ENCODE measurements at regions not wholly inside any gene's neighbourhood (a gene's known extent, or its start where the extent isn't known, plus 50 kb on each side); places are given as distances from the start of the nearest gene placed in this dataset.

- no peaks in the 10 kb centered on the region for H3K27me3 ChIP-seq
- H3K36me3 ChIP-seq (replicated peaks in 1 of 2; ENCODE audit: insufficient read depth in 1 of 2, low read depth in 2 of 2): no peaks in the 10 kb centered on the region
- H3K4me3 ChIP-seq: no peak overlapping the region
- no peak for TF ChIP-seq POLR2A (IDR thresholded peaks at IDR 0.05)
- TF ChIP-seq CTCF (IDR thresholded peaks at IDR 0.05): no peak
- H3K9me3 ChIP-seq: peaks cover 0 to 9% (median 0%) of the 10 kb centered on the region in 3 donors
- no peak for ATAC-seq
- intact Hi-C loops (cut with DNase I): no loop called here
- no peak for DNase-seq
- H3K27ac ChIP-seq: no peak overlapping the region
- no peaks in the 10 kb centered on the region for H3K4me1 ChIP-seq
- WGBS, 2 donors: 86 to 90% methylated on average over 3 of the region's 3 CpGs
Measured at GRCh38 chr5:82918311-82919031, 158.7 kb downstream of the TMEM167A start.

- H3K27me3 ChIP-seq: no peaks in the 10 kb centered on the region
- DNase-seq (no peak), ATAC-seq (no peak)
- WGBS, 2 donors: 67 to 68% methylated on average over 4 of the region's 4 CpGs
- H3K36me3 ChIP-seq (replicated peaks in 1 of 2; ENCODE audit: insufficient read depth in 1 of 2, low read depth in 2 of 2): no peaks in the 10 kb centered on the region
- no peak overlapping the region for H3K4me3 ChIP-seq
- no peaks in the 10 kb centered on the region for H3K4me1 ChIP-seq
- peaks cover 0 to 9% (median 0%) of the 10 kb centered on the region in 3 donors for H3K9me3 ChIP-seq
- TF ChIP-seq POLR2A (IDR thresholded peaks at IDR 0.05) (no peak), CTCF (IDR thresholded peaks at IDR 0.05) (no peak)
- intact Hi-C loops (cut with DNase I): no loop called here
- H3K27ac ChIP-seq: no peak overlapping the region
Measured at GRCh38 chr5:82917584-82917983, 159.6 kb downstream of the TMEM167A start.

GRCh38 chr5:82913971-82914370 lies 163.2 kb downstream of the TMEM167A start:
- H3K27ac ChIP-seq: no peak overlapping the region
- H3K9me3 ChIP-seq: peaks cover 0 to 9% (median 0%) of the 10 kb centered on the region in 3 donors
- no peak for DNase-seq
- H3K4me3 ChIP-seq: no peak overlapping the region
- no peaks in the 10 kb centered on the region for H3K4me1 ChIP-seq
- TF ChIP-seq POLR2A (IDR thresholded peaks at IDR 0.05) (no peak), CTCF (IDR thresholded peaks at IDR 0.05) (no peak)
- H3K36me3 ChIP-seq (replicated peaks in 1 of 2; ENCODE audit: insufficient read depth in 1 of 2, low read depth in 2 of 2): no peaks in the 10 kb centered on the region
- ATAC-seq: no peak
- H3K27me3 ChIP-seq: no peaks in the 10 kb centered on the region
- intact Hi-C loops (cut with DNase I): no loop called here

- no peaks in the 10 kb centered on the region for H3K27me3 ChIP-seq
- H3K27ac ChIP-seq: no peak overlapping the region
- H3K4me1 ChIP-seq: no peaks in the 10 kb centered on the region
- 68 to 71% methylated on average over 5 of the region's 5 CpGs for WGBS, 2 donors
- ATAC-seq (no peak), DNase-seq (no peak)
- intact Hi-C loops (cut with DNase I): no loop called here
- no peak overlapping the region for H3K4me3 ChIP-seq
- H3K9me3 ChIP-seq: peaks cover 0 to 9% (median 0%) of the 10 kb centered on the region in 3 donors
- TF ChIP-seq CTCF (IDR thresholded peaks at IDR 0.05) (no peak), POLR2A (IDR thresholded peaks at IDR 0.05) (no peak)
- no peaks in the 10 kb centered on the region for H3K36me3 ChIP-seq (replicated peaks in 1 of 2; ENCODE audit: insufficient read depth in 1 of 2, low read depth in 2 of 2)
Measured at GRCh38 chr5:82912462-82912861, 164.7 kb downstream of the TMEM167A start.

GRCh38 chr5:82911910-82912309 lies 165.3 kb downstream of the TMEM167A start:
- no peak overlapping the region for H3K4me3 ChIP-seq
- no peak overlapping the region for H3K27ac ChIP-seq
- no peak for ATAC-seq
- H3K27me3 ChIP-seq: no peaks in the 10 kb centered on the region
- no peak for DNase-seq
- H3K36me3 ChIP-seq (replicated peaks in 1 of 2; ENCODE audit: insufficient read depth in 1 of 2, low read depth in 2 of 2): no peaks in the 10 kb centered on the region
- intact Hi-C loops (cut with DNase I): no loop called here
- H3K4me1 ChIP-seq: no peaks in the 10 kb centered on the region
- TF ChIP-seq CTCF (IDR thresholded peaks at IDR 0.05) (no peak), POLR2A (IDR thresholded peaks at IDR 0.05) (no peak)
- 91 to 92% methylated on average over 2 of the region's 2 CpGs for WGBS, 2 donors
- peaks cover 0 to 8% (median 0%) of the 10 kb centered on the region in 3 donors for H3K9me3 ChIP-seq

Measured in body of pancreas (tissue), 4 donors.